ENCODE measurements at regions not wholly inside any gene's neighbourhood (a gene's known extent, or its start where the extent isn't known, plus 50 kb on each side); places are given as distances from the start of the nearest gene placed in this dataset.

DNA sequence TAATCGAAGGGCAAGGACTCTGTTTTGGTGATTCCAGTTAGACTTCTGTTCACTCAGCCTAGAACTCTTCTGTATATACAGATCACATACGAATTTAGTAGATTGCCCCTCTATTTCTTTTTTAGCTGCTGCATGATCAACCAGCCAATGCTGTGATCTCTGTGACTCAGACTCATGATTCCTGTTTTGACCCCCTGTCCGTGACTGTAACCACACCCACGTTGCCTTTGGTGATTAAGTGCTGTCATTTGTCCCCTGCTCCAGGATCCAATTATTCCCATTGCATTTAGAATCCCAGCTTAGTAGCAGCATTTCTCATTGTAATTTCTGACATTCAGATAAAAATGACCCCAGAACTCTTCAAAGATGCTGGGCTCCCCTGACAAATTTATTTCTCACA, 545.7 kb downstream of the NPIPA7 start:
- no peak for DNase-seq
- H3K36me3 Mint-ChIP-seq (ENCODE audit: insufficient read depth, unreplicated experiment) = no peaks in the 10 kb centered on the region
- BruUV-seq (replicated peaks) = no TSS peak
- H3K27me3 Mint-ChIP-seq (ENCODE audit: unreplicated experiment) = no peaks in the 10 kb centered on the region
- TF ChIP-seq, protein P1, sequence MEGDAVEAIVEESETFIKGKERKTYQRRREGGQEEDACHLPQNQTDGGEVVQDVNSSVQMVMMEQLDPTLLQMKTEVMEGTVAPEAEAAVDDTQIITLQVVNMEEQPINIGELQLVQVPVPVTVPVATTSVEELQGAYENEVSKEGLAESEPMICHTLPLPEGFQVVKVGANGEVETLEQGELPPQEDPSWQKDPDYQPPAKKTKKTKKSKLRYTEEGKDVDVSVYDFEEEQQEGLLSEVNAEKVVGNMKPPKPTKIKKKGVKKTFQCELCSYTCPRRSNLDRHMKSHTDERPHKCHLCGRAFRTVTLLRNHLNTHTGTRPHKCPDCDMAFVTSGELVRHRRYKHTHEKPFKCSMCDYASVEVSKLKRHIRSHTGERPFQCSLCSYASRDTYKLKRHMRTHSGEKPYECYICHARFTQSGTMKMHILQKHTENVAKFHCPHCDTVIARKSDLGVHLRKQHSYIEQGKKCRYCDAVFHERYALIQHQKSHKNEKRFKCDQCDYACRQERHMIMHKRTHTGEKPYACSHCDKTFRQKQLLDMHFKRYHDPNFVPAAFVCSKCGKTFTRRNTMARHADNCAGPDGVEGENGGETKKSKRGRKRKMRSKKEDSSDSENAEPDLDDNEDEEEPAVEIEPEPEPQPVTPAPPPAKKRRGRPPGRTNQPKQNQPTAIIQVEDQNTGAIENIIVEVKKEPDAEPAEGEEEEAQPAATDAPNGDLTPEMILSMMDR (IDR thresholded peaks at IDR 0.05; ENCODE audit: unreplicated experiment) = no peak
- H3K4me1 Mint-ChIP-seq (ENCODE audit: low read depth, unreplicated experiment) = no peaks in the 10 kb centered on the region
- no peak overlapping the region for H3K4me3 Mint-ChIP-seq (ENCODE audit: low read depth, unreplicated experiment)
- H3K9me3 Mint-ChIP-seq (ENCODE audit: low read depth, unreplicated experiment) = peaks cover 10% of the 10 kb centered on the region
- CTCF ChIA-PET = no interaction called here
- no peak overlapping the region for H3K27ac Mint-ChIP-seq (ENCODE audit: unreplicated experiment)
- intact Hi-C loops (cut with micrococcal nuclease; ENCODE audit: unreplicated experiment) = no loop called here

DNA sequence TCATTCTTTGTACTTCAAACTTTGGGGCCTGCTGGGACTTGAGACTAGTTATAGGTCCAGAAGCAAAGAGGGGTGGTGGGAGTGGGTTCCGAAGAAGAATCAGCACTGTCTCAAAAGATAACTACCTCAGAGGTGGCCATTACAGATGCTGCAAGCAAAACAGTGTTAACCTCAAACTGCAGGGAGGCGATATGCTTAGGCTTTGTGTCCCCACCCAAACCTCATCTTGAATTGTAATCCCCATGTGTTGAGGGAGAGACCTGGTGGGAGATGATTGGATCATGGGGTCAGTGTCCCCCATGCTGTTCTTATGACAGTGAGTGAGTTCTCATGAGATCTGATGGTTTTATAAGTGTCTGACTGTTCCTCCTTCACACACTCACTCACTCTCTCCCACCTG, 545.3 kb downstream of the XYLT1 start:
- DNase-seq = no peak
- CTCF ChIA-PET = interaction anchor here (0.6 kb wide), 1 partner anchor 48 kb away, joined by 3 read pairs; no protein-coding TSS in a partner anchor
- Mint-ChIP-seq H3K27me3 (ENCODE audit: unreplicated experiment) (no peaks in the 10 kb centered on the region), H3K36me3 (ENCODE audit: insufficient read depth, unreplicated experiment) (no peaks in the 10 kb centered on the region), H3K4me3 (ENCODE audit: low read depth, unreplicated experiment) (no peak overlapping the region), H3K9me3 (ENCODE audit: low read depth, unreplicated experiment) (peaks cover 8% of the 10 kb centered on the region), H3K27ac (ENCODE audit: unreplicated experiment) (no peak overlapping the region), H3K4me1 (ENCODE audit: low read depth, unreplicated experiment) (no peaks in the 10 kb centered on the region)
- BruUV-seq (replicated peaks) = no TSS peak
- TF ChIP-seq, protein P1 (IDR thresholded peaks at IDR 0.05; ENCODE audit: unreplicated experiment) = no peak
- intact Hi-C loops (cut with micrococcal nuclease; ENCODE audit: unreplicated experiment) = no loop called here

DNA sequence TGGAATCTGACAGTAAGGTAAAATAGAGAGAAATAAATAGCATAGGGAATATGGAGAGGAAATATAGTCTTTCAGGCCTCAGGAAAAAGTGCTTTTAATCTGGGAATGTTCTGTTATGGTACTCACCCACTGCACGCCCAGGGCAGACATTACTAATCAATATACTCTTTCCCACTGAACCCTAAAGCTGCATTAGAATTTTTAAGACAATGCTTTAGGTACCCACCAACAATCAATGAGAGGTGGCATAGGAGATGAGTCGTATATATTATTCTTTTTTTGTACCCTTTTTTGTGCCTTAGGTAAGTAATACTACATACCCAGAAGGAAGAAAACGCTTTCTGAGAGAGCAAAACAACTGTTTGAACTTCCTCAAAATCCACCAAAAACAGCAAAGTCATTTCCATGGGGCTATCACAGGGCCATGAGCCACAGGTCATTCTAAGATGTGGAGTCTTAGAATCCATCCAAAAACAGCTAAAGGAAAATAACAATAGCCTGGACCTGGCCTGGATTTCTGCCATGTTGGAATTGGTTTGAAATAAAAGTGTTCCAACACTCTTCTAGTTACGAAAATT, 542.1 kb downstream of the XYLT1 start:
- intact Hi-C loops (cut with micrococcal nuclease; ENCODE audit: unreplicated experiment) = no loop called here
- Mint-ChIP-seq H3K4me1 (ENCODE audit: low read depth, unreplicated experiment) (no peaks in the 10 kb centered on the region), H3K27ac (ENCODE audit: unreplicated experiment) (no peak overlapping the region), H3K36me3 (ENCODE audit: insufficient read depth, unreplicated experiment) (no peaks in the 10 kb centered on the region), H3K27me3 (ENCODE audit: unreplicated experiment) (no peaks in the 10 kb centered on the region), H3K9me3 (ENCODE audit: low read depth, unreplicated experiment) (peaks cover 2% of the 10 kb centered on the region), H3K4me3 (ENCODE audit: low read depth, unreplicated experiment) (no peak overlapping the region)
- TF ChIP-seq, protein P1 (IDR thresholded peaks at IDR 0.05; ENCODE audit: unreplicated experiment) = no peak
- DNase-seq = no peak
- no TSS peak for BruUV-seq (replicated peaks)
- CTCF ChIA-PET = no interaction called here

DNA sequence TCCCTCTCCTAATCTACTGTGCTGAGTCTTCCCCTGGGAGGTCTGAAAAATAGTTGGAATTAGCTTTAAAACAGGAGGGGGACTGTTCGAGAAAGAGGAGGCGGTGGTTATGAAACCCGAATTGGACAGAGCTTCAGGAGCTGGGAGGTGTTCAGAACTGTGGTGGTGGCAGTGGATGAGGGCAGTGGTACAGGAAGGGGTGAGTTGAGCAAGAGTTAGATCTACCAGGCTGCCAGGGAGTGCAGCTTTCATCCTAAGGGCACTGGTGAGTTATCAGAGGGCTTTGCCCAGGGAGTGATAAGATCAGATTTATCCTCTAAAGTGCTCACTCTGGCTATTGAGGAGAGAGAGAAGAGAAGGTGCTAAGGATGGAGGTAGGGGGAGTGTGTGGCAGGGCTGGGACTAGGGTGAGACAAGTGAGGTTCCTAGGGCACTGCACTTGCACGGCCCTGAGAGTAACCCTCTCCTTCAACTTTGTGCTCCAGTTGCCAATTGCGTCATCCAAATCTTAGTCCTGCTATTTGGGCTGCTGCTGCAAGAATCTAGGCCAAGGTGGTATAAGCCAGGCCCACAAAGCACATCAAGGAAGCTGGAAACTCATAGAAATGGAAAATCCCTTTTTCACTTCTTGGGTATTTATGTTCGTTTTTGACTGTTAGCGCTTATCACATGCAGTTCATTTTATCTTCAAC, 540.3 kb downstream of the XYLT1 start:
- intact Hi-C loops (cut with micrococcal nuclease; ENCODE audit: unreplicated experiment) = no loop called here
- CTCF ChIA-PET = no interaction called here
- no TSS peak for BruUV-seq (replicated peaks)
- DNase-seq = no peak
- TF ChIP-seq, protein P1 (IDR thresholded peaks at IDR 0.05; ENCODE audit: unreplicated experiment) = no peak
- no peaks in the 10 kb centered on the region for H3K36me3 Mint-ChIP-seq (ENCODE audit: insufficient read depth, unreplicated experiment)
- H3K27ac Mint-ChIP-seq (ENCODE audit: unreplicated experiment) = no peak overlapping the region
- H3K9me3 Mint-ChIP-seq (ENCODE audit: low read depth, unreplicated experiment) = peaks cover 4% of the 10 kb centered on the region
- no peak overlapping the region for H3K4me3 Mint-ChIP-seq (ENCODE audit: low read depth, unreplicated experiment)
- H3K4me1 Mint-ChIP-seq (ENCODE audit: low read depth, unreplicated experiment) = no peaks in the 10 kb centered on the region
- H3K27me3 Mint-ChIP-seq (ENCODE audit: unreplicated experiment) = no peaks in the 10 kb centered on the region
